Nephron progenitor cell (in vitro differentiated cells): ENCODE measurements at regions not wholly inside any gene's neighbourhood (a gene's known extent, or its start where the extent isn't known, plus 50 kb on each side); places are given as distances from the start of the nearest gene placed in this dataset.

Experiments
- DNase-seq: peaks from one replicate; pipeline ENCODE4 v3.0.0; 2021
- H3K27ac Mint-ChIP-seq: 2 replicates; pipeline ENCODE4 v1.8.0; 2021; ENCODE audit warnings: mild to moderate bottlenecking, moderate library complexity, mixed read lengths
- H3K27me3 Mint-ChIP-seq: 2 replicates; pipeline ENCODE4 v1.8.0; 2021; ENCODE audit warnings: mild to moderate bottlenecking, low read depth, mixed read lengths; ENCODE audit not compliant: poor library complexity
- H3K36me3 Mint-ChIP-seq: 2 replicates; pipeline ENCODE4 v1.8.0; 2021; ENCODE audit warnings: low read depth, mixed read lengths
- H3K4me1 Mint-ChIP-seq: 2 replicates; pipeline ENCODE4 v1.8.0; 2021; ENCODE audit warnings: mixed read lengths
- H3K4me3 Mint-ChIP-seq: 2 replicates; pipeline ENCODE4 v1.8.0; 2021; ENCODE audit warnings: mild to moderate bottlenecking, moderate library complexity, mixed read lengths
- H3K9me3 Mint-ChIP-seq: 2 replicates; pipeline ENCODE4 v1.8.0; 2021; ENCODE audit warnings: mild to moderate bottlenecking, moderate library complexity, mixed read lengths
- TF ChIP-seq, protein P1 (sequence below): fragments of 200-600 bp; sonication (generic); IDR thresholded peaks from 2 replicates; pipeline ENCODE4 v1.5.0; 2021; ENCODE audit warnings: antibody characterized with exemption

DNA sequence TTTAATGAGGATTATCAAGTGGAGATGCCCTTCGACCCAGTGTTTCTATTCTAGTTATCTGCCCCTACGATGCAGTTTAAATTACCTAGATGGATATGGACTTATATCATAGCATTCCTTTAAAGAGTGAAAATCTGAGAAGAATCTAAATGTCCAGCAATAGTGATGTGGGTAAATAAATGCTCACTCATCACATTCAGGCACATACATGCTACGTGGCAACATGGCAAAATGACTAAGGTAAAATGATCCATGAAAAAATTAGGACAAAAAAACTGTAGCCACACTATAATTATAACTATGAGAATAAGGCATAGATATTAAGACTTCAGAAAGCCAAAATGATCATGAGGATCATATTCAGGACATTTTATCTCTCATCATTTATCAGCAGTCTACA, 82.4 kb upstream of the PDE1C start:
- DNase-seq = no peak
- Mint-ChIP-seq H3K4me3 (no peak overlapping the region), H3K4me1 (no peaks in the 10 kb centered on the region), H3K27ac (no peak overlapping the region), H3K9me3 (peaks cover 3% of the 10 kb centered on the region), H3K36me3 (no peaks in the 10 kb centered on the region), H3K27me3 (no peaks in the 10 kb centered on the region)
- TF ChIP-seq, protein P1, sequence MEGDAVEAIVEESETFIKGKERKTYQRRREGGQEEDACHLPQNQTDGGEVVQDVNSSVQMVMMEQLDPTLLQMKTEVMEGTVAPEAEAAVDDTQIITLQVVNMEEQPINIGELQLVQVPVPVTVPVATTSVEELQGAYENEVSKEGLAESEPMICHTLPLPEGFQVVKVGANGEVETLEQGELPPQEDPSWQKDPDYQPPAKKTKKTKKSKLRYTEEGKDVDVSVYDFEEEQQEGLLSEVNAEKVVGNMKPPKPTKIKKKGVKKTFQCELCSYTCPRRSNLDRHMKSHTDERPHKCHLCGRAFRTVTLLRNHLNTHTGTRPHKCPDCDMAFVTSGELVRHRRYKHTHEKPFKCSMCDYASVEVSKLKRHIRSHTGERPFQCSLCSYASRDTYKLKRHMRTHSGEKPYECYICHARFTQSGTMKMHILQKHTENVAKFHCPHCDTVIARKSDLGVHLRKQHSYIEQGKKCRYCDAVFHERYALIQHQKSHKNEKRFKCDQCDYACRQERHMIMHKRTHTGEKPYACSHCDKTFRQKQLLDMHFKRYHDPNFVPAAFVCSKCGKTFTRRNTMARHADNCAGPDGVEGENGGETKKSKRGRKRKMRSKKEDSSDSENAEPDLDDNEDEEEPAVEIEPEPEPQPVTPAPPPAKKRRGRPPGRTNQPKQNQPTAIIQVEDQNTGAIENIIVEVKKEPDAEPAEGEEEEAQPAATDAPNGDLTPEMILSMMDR = no peak

DNA sequence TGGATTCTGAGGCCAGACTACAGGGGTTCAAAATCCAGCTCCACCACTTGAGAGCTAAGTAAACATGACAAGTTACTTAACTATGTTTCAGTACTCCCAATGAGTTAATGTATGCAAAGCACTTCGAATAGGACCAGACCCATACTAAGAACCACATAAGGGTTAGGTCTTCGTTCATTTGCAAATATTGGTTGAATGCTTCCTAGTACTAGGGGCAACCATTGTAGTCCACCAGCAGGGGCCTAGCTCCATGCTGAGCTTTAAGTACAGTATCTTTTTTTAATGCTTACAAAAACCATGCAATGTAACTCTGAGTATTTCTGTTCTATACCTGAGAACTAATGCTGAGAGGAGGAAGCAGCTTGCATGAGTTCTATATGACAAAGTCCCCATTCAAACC, 80.4 kb upstream of the PDE1C start:
- Mint-ChIP-seq H3K27ac (no peak overlapping the region), H3K4me3 (no peak overlapping the region), H3K9me3 (peaks cover 7% of the 10 kb centered on the region), H3K27me3 (no peaks in the 10 kb centered on the region), H3K36me3 (no peaks in the 10 kb centered on the region), H3K4me1 (no peaks in the 10 kb centered on the region)
- DNase-seq = no peak
- TF ChIP-seq, protein P1 = no peak

DNA sequence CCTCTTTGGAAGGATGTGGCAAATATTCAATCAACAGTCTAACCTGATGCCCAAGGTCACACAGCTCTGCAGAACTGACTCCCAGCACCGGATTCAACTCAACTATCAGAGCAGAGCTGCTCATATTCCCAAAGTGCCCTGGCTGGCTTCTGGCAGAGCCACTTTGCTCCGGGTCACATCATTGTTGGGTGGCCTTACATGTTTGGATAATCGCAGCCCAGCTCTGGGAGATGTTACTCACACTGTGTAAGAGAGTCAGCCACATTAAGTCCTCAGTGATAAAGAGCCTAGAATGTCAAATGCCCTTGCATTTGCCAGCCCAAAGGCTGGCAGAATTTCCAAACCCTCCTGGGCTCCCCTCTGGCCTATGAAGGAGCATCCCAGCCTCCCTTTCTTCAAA, 79.8 kb upstream of the PDE1C start:
- Mint-ChIP-seq H3K36me3 (no peaks in the 10 kb centered on the region), H3K27ac (no peak overlapping the region), H3K4me1 (no peaks in the 10 kb centered on the region), H3K27me3 (no peaks in the 10 kb centered on the region), H3K4me3 (no peak overlapping the region), H3K9me3 (peaks cover 7% of the 10 kb centered on the region)
- TF ChIP-seq, protein P1 = no peak
- DNase-seq = no peak

DNA sequence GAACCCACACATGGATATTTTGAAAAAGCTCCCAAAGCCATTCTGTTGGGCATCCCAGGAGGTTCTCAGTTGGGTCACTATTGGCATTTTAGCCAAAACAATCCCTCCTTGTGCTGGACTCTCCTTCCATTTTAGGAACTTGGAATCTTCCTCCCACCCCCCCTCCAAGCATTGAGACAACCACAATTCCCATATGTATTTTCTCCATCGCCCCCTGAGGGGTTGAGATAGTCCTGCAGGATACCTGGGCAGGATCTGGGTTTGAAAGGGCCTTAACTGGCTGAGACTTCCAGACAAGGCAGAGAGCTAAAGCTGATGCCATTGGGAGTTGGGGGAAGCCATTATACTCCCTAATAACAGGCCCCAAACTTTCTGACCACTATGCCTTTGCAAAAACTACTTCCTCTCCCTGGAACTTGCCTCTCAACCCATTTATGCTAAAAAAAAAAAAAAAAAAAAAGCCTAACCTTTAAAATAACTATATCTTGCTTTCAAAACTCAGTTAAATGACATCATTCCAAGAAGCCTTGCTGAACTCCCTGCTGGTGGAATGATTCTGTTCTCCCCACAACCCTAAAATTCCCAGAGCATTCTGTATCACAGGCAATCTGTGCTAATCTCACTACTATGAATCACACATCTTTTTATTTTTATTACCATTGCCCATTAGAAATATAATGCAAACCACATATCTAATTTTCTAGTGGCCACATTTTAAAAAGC, 77.5 kb upstream of the PDE1C start:
- Mint-ChIP-seq H3K4me3 (no peak overlapping the region), H3K9me3 (peaks cover 7% of the 10 kb centered on the region), H3K36me3 (no peaks in the 10 kb centered on the region), H3K4me1 (no peaks in the 10 kb centered on the region), H3K27ac (no peak overlapping the region), H3K27me3 (no peaks in the 10 kb centered on the region)
- TF ChIP-seq, protein P1 = no peak
- DNase-seq = no peak

DNA sequence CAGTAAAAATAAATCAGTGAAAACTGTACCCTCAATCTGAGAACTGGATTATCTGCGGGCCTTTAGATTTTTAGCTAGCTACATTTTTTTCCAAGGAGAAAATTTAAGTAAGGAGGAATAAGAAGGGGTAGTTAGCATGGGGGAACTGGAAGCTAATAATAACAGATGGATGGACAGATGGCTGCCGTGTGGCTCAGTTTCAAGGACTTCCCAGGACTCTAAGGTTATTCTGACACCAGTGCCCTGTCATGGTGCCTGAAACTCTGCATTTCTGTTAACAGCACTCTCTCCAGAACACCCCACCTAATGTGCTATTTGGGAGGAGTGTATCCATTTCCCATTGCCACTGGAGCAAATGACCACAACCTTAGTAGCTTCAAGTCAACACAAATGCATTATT, 75.7 kb upstream of the PDE1C start:
- no peaks in the 10 kb centered on the region for H3K27me3 Mint-ChIP-seq
- H3K27ac Mint-ChIP-seq = no peak overlapping the region
- H3K36me3 Mint-ChIP-seq = no peaks in the 10 kb centered on the region
- TF ChIP-seq, protein P1 = no peak
- no peak for DNase-seq
- H3K4me1 Mint-ChIP-seq = no peaks in the 10 kb centered on the region
- peaks cover 4% of the 10 kb centered on the region for H3K9me3 Mint-ChIP-seq
- no peak overlapping the region for H3K4me3 Mint-ChIP-seq

DNA sequence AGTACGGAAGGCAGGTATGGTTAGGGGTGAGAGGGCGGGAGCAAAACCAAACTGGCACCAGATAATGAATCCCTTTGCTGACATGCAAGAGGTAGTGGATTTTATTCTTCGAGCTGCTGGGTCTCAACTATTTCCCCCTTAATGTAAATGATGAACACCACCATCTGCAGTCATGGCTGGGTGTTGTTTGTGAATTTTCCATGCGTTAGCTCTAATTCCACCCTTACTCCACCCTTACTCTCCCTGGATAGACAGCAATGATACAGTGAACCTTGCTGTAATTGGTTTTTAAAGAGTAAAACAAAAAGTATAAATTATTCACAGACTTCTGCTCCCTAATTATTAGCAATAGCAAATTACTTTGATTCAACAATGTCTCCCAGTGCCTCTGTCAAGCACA, 74.5 kb upstream of the PDE1C start:
- Mint-ChIP-seq H3K4me3 (no peak overlapping the region), H3K27me3 (no peaks in the 10 kb centered on the region), H3K9me3 (peaks cover 4% of the 10 kb centered on the region), H3K36me3 (no peaks in the 10 kb centered on the region), H3K27ac (no peak overlapping the region), H3K4me1 (no peaks in the 10 kb centered on the region)
- no peak for DNase-seq
- TF ChIP-seq, protein P1 = no peak
